ENCODE measurements at regions not wholly inside any gene's neighbourhood (a gene's known extent, or its start where the extent isn't known, plus 50 kb on each side); places are given as distances from the start of the nearest gene placed in this dataset.

GRCh38 chr19:31670931-31671330, 321.7 kb upstream of the TSHZ3 start:
- DNase-seq: no peak
- no peaks in the 10 kb centered on the region for H3K9me3 ChIP-seq
- no peaks in the 10 kb centered on the region for H3K4me1 ChIP-seq
- H3K4me3 ChIP-seq: no peak overlapping the region
- ATAC-seq: no peak
- H3K36me3 ChIP-seq: no peaks in the 10 kb centered on the region
- TF ChIP-seq CTCF (IDR thresholded peaks at IDR 0.05): no peak
- intact Hi-C loops (cut with DNase I): no loop called here
- H3K27me3 ChIP-seq: peaks cover 0 to 10% of the 10 kb centered on the region in 2 donors
- H3K27ac ChIP-seq: no peak overlapping the region

- DNase-seq: no peak
- no peaks in the 10 kb centered on the region for H3K4me1 ChIP-seq
- ATAC-seq: no peak
- no peak overlapping the region for H3K4me3 ChIP-seq
- no peak for TF ChIP-seq CTCF (IDR thresholded peaks at IDR 0.05)
- H3K36me3 ChIP-seq: no peaks in the 10 kb centered on the region
- H3K27me3 ChIP-seq: peaks cover 0 to 10% of the 10 kb centered on the region in 2 donors
- no peaks in the 10 kb centered on the region for H3K9me3 ChIP-seq
- H3K27ac ChIP-seq: no peak overlapping the region
- intact Hi-C loops (cut with DNase I): no loop called here
Observed at GRCh38 chr19:31671411-31672035, 322.3 kb upstream of the TSHZ3 start.

DNA sequence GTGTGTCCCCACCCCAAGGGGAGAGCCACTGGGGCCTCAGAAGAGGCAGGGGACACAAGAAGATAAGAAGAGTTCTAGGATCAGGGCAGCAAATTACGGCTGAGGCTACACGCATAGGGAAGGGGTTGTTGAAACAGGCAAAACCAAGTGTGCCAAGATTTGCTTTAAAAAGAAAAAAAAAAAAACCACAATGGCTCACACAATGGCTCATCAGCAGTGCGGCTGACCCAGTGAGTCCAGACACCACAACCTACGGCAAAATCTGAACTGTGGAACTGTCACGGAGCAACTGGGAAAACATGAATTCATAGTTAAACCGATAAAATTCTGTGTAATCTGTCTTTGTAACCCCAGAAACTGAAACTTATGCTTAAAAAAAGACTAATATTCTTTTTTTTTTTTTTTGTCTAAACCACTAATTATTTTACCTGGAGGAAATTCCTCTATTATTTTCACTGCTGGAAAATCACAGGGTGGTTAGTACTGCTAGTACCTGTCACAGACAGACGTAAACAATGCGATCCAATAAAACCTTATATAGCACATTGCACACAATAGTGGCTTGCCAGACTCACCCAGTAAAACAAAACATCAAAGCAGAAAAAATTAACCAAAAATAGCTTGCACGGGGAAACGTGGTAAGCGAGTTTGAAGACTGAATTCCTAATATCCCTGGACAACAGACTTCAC, 325.4 kb upstream of the TSHZ3 start:
- Histone ChIP-seq H3K36me3 (no peaks in the 10 kb centered on the region), H3K4me3 (no peak overlapping the region), H3K9me3 (no peaks in the 10 kb centered on the region), H3K27ac (no peak overlapping the region), H3K27me3 (peaks cover 0 to 10% of the 10 kb centered on the region in 2 donors), H3K4me1 (no peaks in the 10 kb centered on the region)
- TF ChIP-seq CTCF (IDR thresholded peaks at IDR 0.05): no peak
- peak; percentile 44 for ATAC-seq
- no peak for DNase-seq
- intact Hi-C loops (cut with DNase I): no loop called here

- ATAC-seq (no peak), DNase-seq (no peak)
- intact Hi-C loops (cut with DNase I): no loop called here
- H3K9me3 ChIP-seq: no peaks in the 10 kb centered on the region
- H3K27ac ChIP-seq: no peak overlapping the region
- H3K4me3 ChIP-seq: no peak overlapping the region
- no peaks in the 10 kb centered on the region for H3K4me1 ChIP-seq
- peaks cover 0 to 10% of the 10 kb centered on the region in 2 donors for H3K27me3 ChIP-seq
- TF ChIP-seq CTCF (IDR thresholded peaks at IDR 0.05): no peak
- H3K36me3 ChIP-seq: no peaks in the 10 kb centered on the region
Observed at GRCh38 chr19:31675193-31675913, 326.1 kb upstream of the TSHZ3 start.
